Uterus (tissue), 2 donors: ENCODE measurements at regions not wholly inside any gene's neighbourhood (a gene's known extent, or its start where the extent isn't known, plus 50 kb on each side); places are given as distances from the start of the nearest gene placed in this dataset.

Experiments used
- POLR2A ChIP-seq, 2 donors: fragments of 450-650 bp; IDR thresholded peaks; one replicate each; pipeline ENCODE4 v1.6.1; 2016; ENCODE audit warnings: antibody characterized with exemption in 2 of 2, mild to moderate bottlenecking in 1 of 2, moderate library complexity in 1 of 2
- TF ChIP-seq, protein P1 (sequence below), 4 experiments: fragments of 200-600 bp in 2 of 4; fragments of 450-650 bp in 2 of 4; sonication (generic) in 2 of 4; IDR thresholded peaks; one replicate each; pipeline ENCODE4 v1.5.1; 2016 to 2019; ENCODE audit warnings: antibody characterized with exemption in 4 of 4, mild to moderate bottlenecking in 2 of 4, moderate library complexity in 1 of 4

DNA sequence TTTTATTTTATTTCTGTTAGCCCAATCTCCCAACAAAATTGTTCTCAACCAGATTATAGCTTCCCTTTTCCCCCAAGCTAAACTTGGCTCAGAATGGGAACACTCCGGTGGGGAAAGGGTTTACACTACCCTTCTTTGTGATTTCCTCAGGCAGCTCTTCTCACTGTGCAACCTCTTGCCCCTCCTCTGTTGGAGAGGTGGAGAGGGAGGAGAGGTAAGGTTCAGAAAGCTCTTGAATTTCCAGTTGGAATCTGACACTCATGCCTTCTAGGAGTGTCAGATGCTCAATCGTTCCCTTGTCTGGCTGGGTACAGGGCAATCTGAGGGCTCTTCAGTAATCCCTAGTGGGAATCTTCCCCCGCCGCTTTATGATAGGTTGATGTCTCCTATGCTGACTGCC lies 486.1 kb upstream of the KLF12 start:
- TF ChIP-seq, protein P1, sequence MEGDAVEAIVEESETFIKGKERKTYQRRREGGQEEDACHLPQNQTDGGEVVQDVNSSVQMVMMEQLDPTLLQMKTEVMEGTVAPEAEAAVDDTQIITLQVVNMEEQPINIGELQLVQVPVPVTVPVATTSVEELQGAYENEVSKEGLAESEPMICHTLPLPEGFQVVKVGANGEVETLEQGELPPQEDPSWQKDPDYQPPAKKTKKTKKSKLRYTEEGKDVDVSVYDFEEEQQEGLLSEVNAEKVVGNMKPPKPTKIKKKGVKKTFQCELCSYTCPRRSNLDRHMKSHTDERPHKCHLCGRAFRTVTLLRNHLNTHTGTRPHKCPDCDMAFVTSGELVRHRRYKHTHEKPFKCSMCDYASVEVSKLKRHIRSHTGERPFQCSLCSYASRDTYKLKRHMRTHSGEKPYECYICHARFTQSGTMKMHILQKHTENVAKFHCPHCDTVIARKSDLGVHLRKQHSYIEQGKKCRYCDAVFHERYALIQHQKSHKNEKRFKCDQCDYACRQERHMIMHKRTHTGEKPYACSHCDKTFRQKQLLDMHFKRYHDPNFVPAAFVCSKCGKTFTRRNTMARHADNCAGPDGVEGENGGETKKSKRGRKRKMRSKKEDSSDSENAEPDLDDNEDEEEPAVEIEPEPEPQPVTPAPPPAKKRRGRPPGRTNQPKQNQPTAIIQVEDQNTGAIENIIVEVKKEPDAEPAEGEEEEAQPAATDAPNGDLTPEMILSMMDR (IDR thresholded peaks at IDR 0.05), result no peak
- no peak for TF ChIP-seq POLR2A (IDR thresholded peaks at IDR 0.05)
